HL-60 (cell line): ENCODE measurements at regions not wholly inside any gene's neighbourhood (a gene's known extent, or its start where the extent isn't known, plus 50 kb on each side); places are given as distances from the start of the nearest gene placed in this dataset.

Experiments
- DNase-seq, 2 experiments: peaks; one replicate each; pipeline ENCODE4 v3.0.0-alpha.2; 2010 to 2020; ENCODE audit warnings: low read depth in 1 of 2, low spot score in 1 of 2
- H3K27ac ChIP-seq: fragments of 250-450 bp; sonication (Bioruptor Pico); replicated peaks from 2 replicates; pipeline ENCODE4 v1.5.1; 2020; ENCODE audit warnings: mild to moderate bottlenecking, moderate library complexity
- H3K27me3 ChIP-seq: fragments of 250-450 bp; sonication (Bioruptor Pico); 2 replicates; pipeline ENCODE4 v1.5.1; 2021; ENCODE audit warnings: mild to moderate bottlenecking, moderate library complexity; ENCODE audit not compliant: insufficient read depth, poor library complexity, severe bottlenecking
- H3K4me3 ChIP-seq: replicated peaks from 2 replicates; pipeline ENCODE4 v1.5.1; 2011; ENCODE audit warnings: mild to moderate bottlenecking, control low read depth, low read length; ENCODE audit not compliant: insufficient read depth
- GABPA ChIP-seq: IDR thresholded peaks from 2 replicates; pipeline ENCODE4 v1.6.1; 2012; ENCODE audit warnings: low read depth
- POLR2AphosphoS5 ChIP-seq: IDR thresholded peaks from 2 replicates; pipeline ENCODE4 v1.6.1; 2012; ENCODE audit warnings: low read depth
- SPI1 ChIP-seq: IDR thresholded peaks from 2 replicates; pipeline ENCODE4 v1.6.1; 2012; ENCODE audit warnings: low read depth, mild to moderate bottlenecking, borderline replicate concordance
- TF ChIP-seq, protein P1 (sequence below): IDR thresholded peaks from one replicate; pipeline ENCODE4 v1.5.1; 2011; ENCODE audit warnings: low read length, control low read depth, inconsistent platforms; ENCODE audit not compliant: insufficient read depth
- TF ChIP-seq, protein P2 (sequence below): IDR thresholded peaks from 2 replicates; pipeline ENCODE4 v1.6.1; 2012; ENCODE audit warnings: low read depth; ENCODE audit not compliant: insufficient replicate concordance

DNA sequence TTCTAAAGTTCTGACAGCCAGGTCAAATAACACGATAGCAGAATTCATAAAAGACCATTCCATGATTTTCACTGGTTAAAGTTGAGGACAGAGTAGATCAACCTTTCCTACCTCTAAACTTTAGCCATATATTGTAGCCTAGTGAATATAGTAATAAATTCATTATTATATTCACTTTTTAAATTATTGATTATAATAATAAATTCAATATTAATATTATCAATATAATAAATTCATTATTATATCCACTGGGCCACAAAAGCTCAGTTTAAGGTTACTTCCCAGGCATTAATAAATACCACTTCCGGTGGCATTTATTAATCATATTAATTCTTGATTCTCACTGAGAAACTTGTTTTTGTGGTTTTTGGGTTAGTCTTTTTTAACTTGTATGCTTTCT, 85.7 kb upstream of the GPC6 start:
- H3K27ac ChIP-seq, result no peak overlapping the region
- TF ChIP-seq, protein P1, sequence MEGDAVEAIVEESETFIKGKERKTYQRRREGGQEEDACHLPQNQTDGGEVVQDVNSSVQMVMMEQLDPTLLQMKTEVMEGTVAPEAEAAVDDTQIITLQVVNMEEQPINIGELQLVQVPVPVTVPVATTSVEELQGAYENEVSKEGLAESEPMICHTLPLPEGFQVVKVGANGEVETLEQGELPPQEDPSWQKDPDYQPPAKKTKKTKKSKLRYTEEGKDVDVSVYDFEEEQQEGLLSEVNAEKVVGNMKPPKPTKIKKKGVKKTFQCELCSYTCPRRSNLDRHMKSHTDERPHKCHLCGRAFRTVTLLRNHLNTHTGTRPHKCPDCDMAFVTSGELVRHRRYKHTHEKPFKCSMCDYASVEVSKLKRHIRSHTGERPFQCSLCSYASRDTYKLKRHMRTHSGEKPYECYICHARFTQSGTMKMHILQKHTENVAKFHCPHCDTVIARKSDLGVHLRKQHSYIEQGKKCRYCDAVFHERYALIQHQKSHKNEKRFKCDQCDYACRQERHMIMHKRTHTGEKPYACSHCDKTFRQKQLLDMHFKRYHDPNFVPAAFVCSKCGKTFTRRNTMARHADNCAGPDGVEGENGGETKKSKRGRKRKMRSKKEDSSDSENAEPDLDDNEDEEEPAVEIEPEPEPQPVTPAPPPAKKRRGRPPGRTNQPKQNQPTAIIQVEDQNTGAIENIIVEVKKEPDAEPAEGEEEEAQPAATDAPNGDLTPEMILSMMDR, result no peak
- no peak overlapping the region for H3K4me3 ChIP-seq
- no peaks in the 10 kb centered on the region for H3K27me3 ChIP-seq
- no peak for DNase-seq

DNA sequence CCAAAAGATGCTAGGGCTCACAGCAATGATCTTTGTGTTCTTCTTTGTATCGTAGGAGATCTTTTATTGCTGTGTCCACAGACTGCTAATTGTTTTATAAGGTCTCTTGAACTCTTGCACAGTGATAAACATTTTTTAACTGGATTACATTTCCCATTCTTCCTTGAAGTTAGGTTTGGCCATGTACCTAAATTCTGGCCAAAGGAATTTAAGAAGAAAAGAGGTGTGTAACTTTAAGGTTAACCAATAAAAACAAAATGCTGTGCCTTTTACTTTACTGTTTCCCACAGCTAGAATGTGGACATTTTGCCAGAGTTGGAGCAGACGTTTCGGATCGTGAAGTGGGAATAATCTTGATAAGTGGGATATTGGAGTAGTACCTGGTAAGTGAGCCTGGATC, 82.6 kb upstream of the GPC6 start:
- TF ChIP-seq, protein P2, sequence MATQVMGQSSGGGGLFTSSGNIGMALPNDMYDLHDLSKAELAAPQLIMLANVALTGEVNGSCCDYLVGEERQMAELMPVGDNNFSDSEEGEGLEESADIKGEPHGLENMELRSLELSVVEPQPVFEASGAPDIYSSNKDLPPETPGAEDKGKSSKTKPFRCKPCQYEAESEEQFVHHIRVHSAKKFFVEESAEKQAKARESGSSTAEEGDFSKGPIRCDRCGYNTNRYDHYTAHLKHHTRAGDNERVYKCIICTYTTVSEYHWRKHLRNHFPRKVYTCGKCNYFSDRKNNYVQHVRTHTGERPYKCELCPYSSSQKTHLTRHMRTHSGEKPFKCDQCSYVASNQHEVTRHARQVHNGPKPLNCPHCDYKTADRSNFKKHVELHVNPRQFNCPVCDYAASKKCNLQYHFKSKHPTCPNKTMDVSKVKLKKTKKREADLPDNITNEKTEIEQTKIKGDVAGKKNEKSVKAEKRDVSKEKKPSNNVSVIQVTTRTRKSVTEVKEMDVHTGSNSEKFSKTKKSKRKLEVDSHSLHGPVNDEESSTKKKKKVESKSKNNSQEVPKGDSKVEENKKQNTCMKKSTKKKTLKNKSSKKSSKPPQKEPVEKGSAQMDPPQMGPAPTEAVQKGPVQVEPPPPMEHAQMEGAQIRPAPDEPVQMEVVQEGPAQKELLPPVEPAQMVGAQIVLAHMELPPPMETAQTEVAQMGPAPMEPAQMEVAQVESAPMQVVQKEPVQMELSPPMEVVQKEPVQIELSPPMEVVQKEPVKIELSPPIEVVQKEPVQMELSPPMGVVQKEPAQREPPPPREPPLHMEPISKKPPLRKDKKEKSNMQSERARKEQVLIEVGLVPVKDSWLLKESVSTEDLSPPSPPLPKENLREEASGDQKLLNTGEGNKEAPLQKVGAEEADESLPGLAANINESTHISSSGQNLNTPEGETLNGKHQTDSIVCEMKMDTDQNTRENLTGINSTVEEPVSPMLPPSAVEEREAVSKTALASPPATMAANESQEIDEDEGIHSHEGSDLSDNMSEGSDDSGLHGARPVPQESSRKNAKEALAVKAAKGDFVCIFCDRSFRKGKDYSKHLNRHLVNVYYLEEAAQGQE, result no peak
- TF ChIP-seq POLR2AphosphoS5, result no peak
- no peak for TF ChIP-seq GABPA
- no peak for TF ChIP-seq SPI1
- TF ChIP-seq, protein P1, result no peak
- Histone ChIP-seq H3K27me3 (no peaks in the 10 kb centered on the region), H3K4me3 (no peak overlapping the region), H3K27ac (no peak overlapping the region)
- no peak for DNase-seq

DNA sequence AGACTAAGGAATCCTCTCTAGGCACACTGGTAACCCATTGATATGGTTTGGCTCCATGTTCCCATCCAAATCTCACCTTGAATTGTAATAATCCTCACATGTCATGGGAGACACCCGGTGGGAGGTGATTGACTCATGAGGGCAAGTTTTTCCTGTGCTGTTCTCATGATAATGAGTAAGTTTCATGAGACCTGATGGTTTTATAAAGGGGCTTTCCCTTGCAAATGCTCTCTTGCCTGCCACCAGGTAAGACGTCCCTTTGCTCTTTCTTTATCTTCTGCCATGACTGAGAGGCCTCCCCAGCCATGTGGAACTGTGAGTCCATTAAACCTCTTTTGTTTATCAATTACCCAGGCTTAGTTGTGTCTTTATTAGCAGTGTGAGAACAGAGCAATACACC, 81.4 kb upstream of the GPC6 start:
- Histone ChIP-seq H3K27ac (no peak overlapping the region), H3K4me3 (no peak overlapping the region), H3K27me3 (no peaks in the 10 kb centered on the region)
- TF ChIP-seq POLR2AphosphoS5, result no peak
- TF ChIP-seq SPI1, result no peak
- TF ChIP-seq, protein P2, result no peak
- TF ChIP-seq, protein P1, result no peak
- no peak for TF ChIP-seq GABPA
- DNase-seq, result no peak

DNA sequence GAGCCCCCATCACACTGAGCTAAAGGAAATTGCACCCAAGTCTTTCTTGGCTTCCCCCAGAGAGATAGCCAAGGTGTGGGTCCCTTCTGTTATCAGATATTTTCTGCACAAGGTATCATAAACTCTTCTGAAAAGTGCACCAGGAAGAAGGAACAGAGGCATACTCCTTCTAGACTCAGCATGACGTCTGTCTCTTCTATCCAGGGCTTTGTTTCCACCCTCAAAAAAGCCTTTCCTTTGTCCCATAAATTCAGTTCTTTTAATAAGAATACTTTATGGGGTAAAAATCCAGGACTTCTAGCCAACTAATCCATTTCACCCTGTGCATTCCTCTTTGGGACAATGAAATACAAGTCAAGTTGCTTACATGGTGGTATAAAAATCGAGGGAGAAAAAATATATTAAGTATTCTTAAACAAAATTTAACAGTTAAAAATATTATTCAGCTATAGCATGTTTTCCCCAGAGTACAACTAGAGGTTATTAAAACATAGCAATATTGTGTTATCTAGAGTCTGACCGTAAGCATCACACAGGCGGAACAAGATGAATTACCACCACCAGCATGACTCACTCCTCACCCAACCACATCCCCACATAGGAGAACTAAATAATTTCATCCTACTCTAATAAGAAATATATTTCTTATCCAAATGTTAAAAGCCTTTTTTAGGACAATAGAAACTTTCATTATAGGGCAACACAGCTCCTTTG, 79.9 kb upstream of the GPC6 start:
- Histone ChIP-seq H3K27ac (no peak overlapping the region), H3K27me3 (no peaks in the 10 kb centered on the region), H3K4me3 (no peak overlapping the region)
- TF ChIP-seq POLR2AphosphoS5, result no peak
- TF ChIP-seq GABPA, result no peak
- TF ChIP-seq, protein P1, result no peak
- TF ChIP-seq, protein P2, result no peak
- no peak for TF ChIP-seq SPI1
- peak in 1 of 2 experiments; percentile 38 for DNase-seq
